Endodermal cell (in vitro differentiated cells): ENCODE measurements at regions not wholly inside any gene's neighbourhood (a gene's known extent, or its start where the extent isn't known, plus 50 kb on each side); places are given as distances from the start of the nearest gene placed in this dataset.

Source experiments
- DNase-seq: peaks from one replicate; pipeline ENCODE4 v3.0.0-alpha.2; 2017
- H3K27ac ChIP-seq: 2 replicates; pipeline ENCODE4 v1.5.1; 2013; ENCODE audit warnings: mild to moderate bottlenecking, low read depth, low read length, moderate library complexity
- H3K27me3 ChIP-seq: 2 replicates; pipeline ENCODE4 v1.6.1; 2013; ENCODE audit warnings: mild to moderate bottlenecking, low read length, moderate library complexity; ENCODE audit not compliant: insufficient read depth, control insufficient read depth, poor library complexity, severe bottlenecking
- H3K36me3 ChIP-seq: 2 replicates; pipeline ENCODE4 v1.7.0; 2013; ENCODE audit warnings: mild to moderate bottlenecking, low read length, moderate library complexity; ENCODE audit not compliant: control insufficient read depth, insufficient read depth
- H3K4me1 ChIP-seq: one replicate; pipeline ENCODE4 v1.7.0; 2013; ENCODE audit warnings: low read length; ENCODE audit not compliant: control insufficient read depth, insufficient read depth
- H3K4me3 ChIP-seq: 2 replicates; pipeline ENCODE4 v1.5.1; 2013; ENCODE audit warnings: mild to moderate bottlenecking, low read length, moderate library complexity
- H3K9ac ChIP-seq: 2 replicates; pipeline ENCODE4 v1.6.1; 2013; ENCODE audit warnings: mild to moderate bottlenecking, low read length, moderate library complexity; ENCODE audit not compliant: poor library complexity, severe bottlenecking; ENCODE audit errors: extremely low read depth
- H3K9me3 ChIP-seq: 2 replicates; pipeline ENCODE4 v1.6.1; 2013; ENCODE audit warnings: mild to moderate bottlenecking, low read length, moderate library complexity; ENCODE audit not compliant: control insufficient read depth
- H3K27ac Mint-ChIP-seq: 2 replicates; pipeline ENCODE4 v1.8.0; 2020; ENCODE audit warnings: mixed read lengths
- H3K27me3 Mint-ChIP-seq: 2 replicates; pipeline ENCODE4 v1.8.0; 2021; ENCODE audit warnings: mild to moderate bottlenecking, mixed read lengths; ENCODE audit not compliant: insufficient read depth
- H3K36me3 Mint-ChIP-seq: 2 replicates; pipeline ENCODE4 v1.8.0; 2020; ENCODE audit warnings: low read depth, mixed read lengths
- H3K4me1 Mint-ChIP-seq: 2 replicates; pipeline ENCODE4 v1.8.0; 2020; ENCODE audit warnings: mixed read lengths
- H3K4me3 Mint-ChIP-seq: 2 replicates; pipeline ENCODE4 v1.8.0; 2020; ENCODE audit warnings: mild to moderate bottlenecking, moderate library complexity, mixed read lengths
- H3K9me3 Mint-ChIP-seq: 2 replicates; pipeline ENCODE4 v1.8.0; 2020; ENCODE audit warnings: mild to moderate bottlenecking, mixed read lengths
- WGBS, 2 experiments: methylation state at CpG; one replicate each; pipeline versions ENCODE4 v1.1.5 to v1.1.7; 2013; ENCODE audit warnings: missing lambda C conversion rate in 2 of 2, mixed read lengths in 1 of 2; ENCODE audit not compliant: insufficient coverage in 1 of 2, insufficient read length in 1 of 2; 5-methylcytosine and 5-hydroxymethylcytosine counted together
- TF ChIP-seq, protein P1 (sequence below): fragments of 200-600 bp; sonication (generic); conservative IDR thresholded peaks from 2 replicates; pipeline ENCODE4 v1.5.0; 2021; ENCODE audit warnings: antibody characterized with exemption, mild to moderate bottlenecking

DNA sequence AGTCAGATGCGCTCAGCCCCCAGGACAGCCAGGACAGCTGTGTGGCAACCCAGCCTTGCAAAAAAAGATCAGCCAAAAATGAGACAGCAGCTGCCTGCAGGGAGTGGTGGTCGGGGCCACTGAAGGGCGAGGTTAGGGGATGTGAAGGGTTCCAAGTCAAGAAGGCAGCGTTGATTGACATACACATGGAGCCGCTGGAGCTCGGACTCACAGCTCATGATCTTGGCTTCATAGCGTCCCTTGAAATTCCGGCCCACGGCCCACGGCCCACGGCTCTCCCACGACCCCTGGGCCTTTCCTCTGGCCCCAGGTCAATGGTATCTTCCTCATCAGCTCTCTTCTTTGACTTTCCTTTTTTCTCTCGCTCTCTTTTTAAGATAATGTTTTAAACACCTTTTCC lies 390.0 kb upstream of the IRX4 start:
- no peak overlapping the region for H3K4me3 ChIP-seq
- H3K27me3 ChIP-seq: no peaks in the 10 kb centered on the region
- H3K36me3 Mint-ChIP-seq: no peaks in the 10 kb centered on the region
- TF ChIP-seq, protein P1, sequence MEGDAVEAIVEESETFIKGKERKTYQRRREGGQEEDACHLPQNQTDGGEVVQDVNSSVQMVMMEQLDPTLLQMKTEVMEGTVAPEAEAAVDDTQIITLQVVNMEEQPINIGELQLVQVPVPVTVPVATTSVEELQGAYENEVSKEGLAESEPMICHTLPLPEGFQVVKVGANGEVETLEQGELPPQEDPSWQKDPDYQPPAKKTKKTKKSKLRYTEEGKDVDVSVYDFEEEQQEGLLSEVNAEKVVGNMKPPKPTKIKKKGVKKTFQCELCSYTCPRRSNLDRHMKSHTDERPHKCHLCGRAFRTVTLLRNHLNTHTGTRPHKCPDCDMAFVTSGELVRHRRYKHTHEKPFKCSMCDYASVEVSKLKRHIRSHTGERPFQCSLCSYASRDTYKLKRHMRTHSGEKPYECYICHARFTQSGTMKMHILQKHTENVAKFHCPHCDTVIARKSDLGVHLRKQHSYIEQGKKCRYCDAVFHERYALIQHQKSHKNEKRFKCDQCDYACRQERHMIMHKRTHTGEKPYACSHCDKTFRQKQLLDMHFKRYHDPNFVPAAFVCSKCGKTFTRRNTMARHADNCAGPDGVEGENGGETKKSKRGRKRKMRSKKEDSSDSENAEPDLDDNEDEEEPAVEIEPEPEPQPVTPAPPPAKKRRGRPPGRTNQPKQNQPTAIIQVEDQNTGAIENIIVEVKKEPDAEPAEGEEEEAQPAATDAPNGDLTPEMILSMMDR: no peak
- H3K9me3 ChIP-seq: no peaks in the 10 kb centered on the region
- no peak for DNase-seq
- no peak overlapping the region for H3K9ac ChIP-seq
- WGBS, 2 experiments: 85 to 90% methylated on average over 12 to 13 of the region's 13 CpGs
- H3K27ac Mint-ChIP-seq: no peak overlapping the region
- peaks cover 2% of the 10 kb centered on the region for H3K9me3 Mint-ChIP-seq
- no peaks in the 10 kb centered on the region for H3K4me1 ChIP-seq
- H3K27me3 Mint-ChIP-seq: peaks cover 2% of the 10 kb centered on the region
- no peak overlapping the region for H3K27ac ChIP-seq
- H3K4me1 Mint-ChIP-seq: peaks cover 5% of the 10 kb centered on the region
- H3K36me3 ChIP-seq: no peaks in the 10 kb centered on the region
- H3K4me3 Mint-ChIP-seq: no peak overlapping the region

DNA sequence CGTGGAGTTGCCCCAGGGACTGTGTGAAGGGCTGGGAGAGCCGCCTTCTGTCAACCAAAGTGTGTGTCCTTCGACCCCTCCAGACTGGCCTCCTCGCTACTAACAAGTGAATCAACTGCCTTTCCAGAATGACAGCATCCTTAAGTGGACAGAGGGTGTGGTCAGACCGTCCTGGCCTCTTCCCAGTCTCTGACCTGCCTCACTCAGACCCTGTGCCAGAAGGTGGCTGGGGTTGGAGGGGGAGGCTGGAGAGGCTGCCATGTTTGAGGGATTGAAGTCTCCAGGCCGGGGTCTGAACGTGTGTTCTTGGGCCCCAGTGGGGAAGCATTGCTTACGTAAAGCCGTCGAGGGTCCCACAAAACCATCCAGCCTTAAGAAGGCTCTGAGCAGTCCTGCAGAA lies 389.3 kb upstream of the IRX4 start:
- TF ChIP-seq, protein P1: no peak
- Mint-ChIP-seq H3K36me3 (no peaks in the 10 kb centered on the region), H3K27ac (no peak overlapping the region), H3K4me1 (peaks cover 5% of the 10 kb centered on the region), H3K4me3 (no peak overlapping the region), H3K27me3 (peaks cover 2% of the 10 kb centered on the region), H3K9me3 (peaks cover 2% of the 10 kb centered on the region)
- Histone ChIP-seq H3K27ac (no peak overlapping the region), H3K9me3 (no peaks in the 10 kb centered on the region), H3K36me3 (no peaks in the 10 kb centered on the region), H3K27me3 (no peaks in the 10 kb centered on the region), H3K9ac (no peak overlapping the region), H3K4me3 (no peak overlapping the region), H3K4me1 (no peaks in the 10 kb centered on the region)
- no peak for DNase-seq
- 89 to 100% methylated on average over 5 to 10 of the region's 10 CpGs for WGBS, 2 experiments

GRCh38 chr5:2271316-2271715 lies 388.6 kb upstream of the IRX4 start:
- no peaks in the 10 kb centered on the region for H3K36me3 ChIP-seq
- no peaks in the 10 kb centered on the region for H3K36me3 Mint-ChIP-seq
- no peak overlapping the region for H3K4me3 Mint-ChIP-seq
- H3K4me1 ChIP-seq: no peaks in the 10 kb centered on the region
- H3K27ac ChIP-seq: no peak overlapping the region
- H3K4me3 ChIP-seq: no peak overlapping the region
- H3K9me3 ChIP-seq: no peaks in the 10 kb centered on the region
- no peaks in the 10 kb centered on the region for H3K27me3 ChIP-seq
- no peak overlapping the region for H3K27ac Mint-ChIP-seq
- H3K9ac ChIP-seq: no peak overlapping the region
- 73% methylated on average over 7 to 8 of the region's 8 CpGs for WGBS, 2 experiments
- peaks cover 2% of the 10 kb centered on the region for H3K9me3 Mint-ChIP-seq
- H3K27me3 Mint-ChIP-seq: peaks cover 2% of the 10 kb centered on the region
- no peak for DNase-seq
- H3K4me1 Mint-ChIP-seq: peaks cover 5% of the 10 kb centered on the region
- TF ChIP-seq, protein P1: no peak
